Astrocyte (in vitro differentiated cells and primary cell): ENCODE measurements at regions not wholly inside any gene's neighbourhood (a gene's known extent, or its start where the extent isn't known, plus 50 kb on each side); places are given as distances from the start of the nearest gene placed in this dataset.

Experiments
- DNase-seq: peaks from one replicate; pipeline ENCODE4 v3.0.0-alpha.2; 2010; ENCODE audit warnings: low read depth
- FAIRE-seq: peaks from 2 replicates; lab custom pipeline; 2011; peaks lifted over from hg19 to GRCh38; lab: Jason Lieb, UNC
- H2AFZ ChIP-seq: 2 replicates; pipeline ENCODE4 v1.6.0; 2012; ENCODE audit warnings: low read depth, low read length, inconsistent platforms
- H3K27ac ChIP-seq: 2 replicates; pipeline ENCODE4 v1.5.1; 2011; ENCODE audit warnings: low read depth, low read length, inconsistent platforms
- H3K27me3 ChIP-seq: 2 replicates; pipeline ENCODE4 v1.6.0; 2011; ENCODE audit warnings: low read length, inconsistent platforms; ENCODE audit not compliant: insufficient read depth
- H3K36me3 ChIP-seq: 2 replicates; pipeline ENCODE4 v1.5.1; 2011; ENCODE audit warnings: low read length, inconsistent platforms; ENCODE audit not compliant: insufficient read depth
- H3K4me1 ChIP-seq: 2 replicates; pipeline ENCODE4 v1.5.1; 2011; ENCODE audit warnings: low read length, inconsistent platforms; ENCODE audit not compliant: insufficient read depth
- H3K4me2 ChIP-seq: 2 replicates; pipeline ENCODE4 v1.6.0; 2012; ENCODE audit warnings: low read length, inconsistent platforms
- H3K4me3 ChIP-seq: 2 replicates; pipeline ENCODE4 v1.5.1; 2011; ENCODE audit warnings: low read depth, mild to moderate bottlenecking, low read length, inconsistent platforms; ENCODE audit not compliant: insufficient read depth
- H3K79me2 ChIP-seq: 2 replicates; pipeline ENCODE4 v1.6.0; 2012; ENCODE audit warnings: mild to moderate bottlenecking, low read length, inconsistent platforms; ENCODE audit not compliant: insufficient read depth
- H3K9ac ChIP-seq: 2 replicates; pipeline ENCODE4 v1.6.0; 2012; ENCODE audit warnings: mild to moderate bottlenecking, low read length, inconsistent platforms
- H3K9me3 ChIP-seq: 2 replicates; pipeline ENCODE4 v1.5.1; 2012; ENCODE audit warnings: low read depth, mild to moderate bottlenecking, low read length, inconsistent platforms; ENCODE audit not compliant: insufficient read depth
- H4K20me1 ChIP-seq: 2 replicates; pipeline ENCODE4 v1.6.0; 2012; ENCODE audit warnings: low read length, inconsistent platforms; ENCODE audit not compliant: insufficient read depth
- H3K27ac Mint-ChIP-seq: one replicate; pipeline ENCODE4 v1.8.0; 2021; ENCODE audit warnings: mild to moderate bottlenecking, mixed read lengths; ENCODE audit not compliant: unreplicated experiment
- H3K27me3 Mint-ChIP-seq: one replicate; pipeline ENCODE4 v1.8.0; 2021; ENCODE audit warnings: low read depth, mixed read lengths; ENCODE audit not compliant: unreplicated experiment
- H3K36me3 Mint-ChIP-seq: one replicate; pipeline ENCODE4 v1.8.0; 2021; ENCODE audit warnings: low read depth, mixed read lengths; ENCODE audit not compliant: unreplicated experiment
- H3K4me1 Mint-ChIP-seq: one replicate; pipeline ENCODE4 v1.8.0; 2021; ENCODE audit warnings: low read depth, mixed read lengths; ENCODE audit not compliant: unreplicated experiment
- H3K4me3 Mint-ChIP-seq: one replicate; pipeline ENCODE4 v1.8.0; 2021; ENCODE audit warnings: mild to moderate bottlenecking, moderate library complexity, mixed read lengths; ENCODE audit not compliant: unreplicated experiment
- H3K9me3 Mint-ChIP-seq: one replicate; pipeline ENCODE4 v1.8.0; 2021; ENCODE audit warnings: mild to moderate bottlenecking, mixed read lengths; ENCODE audit not compliant: unreplicated experiment
- CTCF ChIP-seq: IDR thresholded peaks from 2 replicates; pipeline ENCODE4 v1.5.1; 2011; ENCODE audit warnings: low read depth, mild to moderate bottlenecking, inconsistent platforms, low read length, moderate library complexity; ENCODE audit not compliant: insufficient read depth
- EZH2 ChIP-seq: IDR thresholded peaks from 2 replicates; pipeline ENCODE4 v1.6.1; 2012; ENCODE audit warnings: mild to moderate bottlenecking, low read length, inconsistent platforms; ENCODE audit not compliant: insufficient read depth

- no peaks in the 10 kb centered on the region for H3K36me3 ChIP-seq
- H3K4me2 ChIP-seq = no peak overlapping the region
- Mint-ChIP-seq H3K27me3 (no peaks in the 10 kb centered on the region), H3K4me1 (peaks cover 4% of the 10 kb centered on the region), H3K27ac (peak overlapping the region; percentile 1), H3K36me3 (no peaks in the 10 kb centered on the region), H3K4me3 (no peak overlapping the region), H3K9me3 (no peaks in the 10 kb centered on the region)
- no peaks in the 10 kb centered on the region for H3K27me3 ChIP-seq
- no peak for DNase-seq
- H3K9ac ChIP-seq = no peak overlapping the region
- no peak overlapping the region for H3K4me3 ChIP-seq
- H3K9me3 ChIP-seq = no peaks in the 10 kb centered on the region
- H2AFZ ChIP-seq = no peak overlapping the region
- no peaks in the 10 kb centered on the region for H3K79me2 ChIP-seq
- FAIRE-seq = no peak
- TF ChIP-seq CTCF (no peak), EZH2 (no peak)
- no peaks in the 10 kb centered on the region for H4K20me1 ChIP-seq
- no peak overlapping the region for H3K27ac ChIP-seq
- H3K4me1 ChIP-seq = no peaks in the 10 kb centered on the region
Observed at GRCh38 chr2:83233781-83234180, 1225.3 kb downstream of the SUCLG1 start.

GRCh38 chr2:83233326-83233725 lies 1225.8 kb downstream of the SUCLG1 start:
- TF ChIP-seq EZH2 = no peak
- no peak for TF ChIP-seq CTCF
- Mint-ChIP-seq H3K36me3 (no peaks in the 10 kb centered on the region), H3K9me3 (no peaks in the 10 kb centered on the region), H3K4me1 (peaks cover 4% of the 10 kb centered on the region), H3K27ac (no peak overlapping the region), H3K4me3 (no peak overlapping the region), H3K27me3 (no peaks in the 10 kb centered on the region)
- H3K9me3 ChIP-seq = no peaks in the 10 kb centered on the region
- H2AFZ ChIP-seq = no peak overlapping the region
- H3K4me2 ChIP-seq = no peak overlapping the region
- H3K79me2 ChIP-seq = no peaks in the 10 kb centered on the region
- H3K9ac ChIP-seq = no peak overlapping the region
- H3K36me3 ChIP-seq = no peaks in the 10 kb centered on the region
- H3K27ac ChIP-seq = no peak overlapping the region
- no peaks in the 10 kb centered on the region for H3K4me1 ChIP-seq
- H4K20me1 ChIP-seq = no peaks in the 10 kb centered on the region
- no peaks in the 10 kb centered on the region for H3K27me3 ChIP-seq
- DNase-seq (no peak), FAIRE-seq (no peak)
- no peak overlapping the region for H3K4me3 ChIP-seq

- peaks cover 4% of the 10 kb centered on the region for H3K4me1 Mint-ChIP-seq
- Histone ChIP-seq H3K27me3 (no peaks in the 10 kb centered on the region), H3K79me2 (no peaks in the 10 kb centered on the region), H3K4me3 (no peak overlapping the region), H4K20me1 (no peaks in the 10 kb centered on the region), H3K4me2 (no peak overlapping the region), H3K4me1 (no peaks in the 10 kb centered on the region), H3K9ac (no peak overlapping the region), H3K9me3 (no peaks in the 10 kb centered on the region), H2AFZ (no peak overlapping the region), H3K27ac (no peak overlapping the region), H3K36me3 (no peaks in the 10 kb centered on the region)
- H3K27ac Mint-ChIP-seq = no peak overlapping the region
- TF ChIP-seq CTCF (no peak), EZH2 (no peak)
- DNase-seq (no peak), FAIRE-seq (no peak)
- no peaks in the 10 kb centered on the region for H3K9me3 Mint-ChIP-seq
- H3K36me3 Mint-ChIP-seq = no peaks in the 10 kb centered on the region
- H3K4me3 Mint-ChIP-seq = no peak overlapping the region
- no peaks in the 10 kb centered on the region for H3K27me3 Mint-ChIP-seq
Observed at GRCh38 chr2:83229443-83229842, 1229.6 kb downstream of the SUCLG1 start.
